ENCODE measurements at regions not wholly inside any gene's neighbourhood (a gene's known extent, or its start where the extent isn't known, plus 50 kb on each side); places are given as distances from the start of the nearest gene placed in this dataset.

DNA sequence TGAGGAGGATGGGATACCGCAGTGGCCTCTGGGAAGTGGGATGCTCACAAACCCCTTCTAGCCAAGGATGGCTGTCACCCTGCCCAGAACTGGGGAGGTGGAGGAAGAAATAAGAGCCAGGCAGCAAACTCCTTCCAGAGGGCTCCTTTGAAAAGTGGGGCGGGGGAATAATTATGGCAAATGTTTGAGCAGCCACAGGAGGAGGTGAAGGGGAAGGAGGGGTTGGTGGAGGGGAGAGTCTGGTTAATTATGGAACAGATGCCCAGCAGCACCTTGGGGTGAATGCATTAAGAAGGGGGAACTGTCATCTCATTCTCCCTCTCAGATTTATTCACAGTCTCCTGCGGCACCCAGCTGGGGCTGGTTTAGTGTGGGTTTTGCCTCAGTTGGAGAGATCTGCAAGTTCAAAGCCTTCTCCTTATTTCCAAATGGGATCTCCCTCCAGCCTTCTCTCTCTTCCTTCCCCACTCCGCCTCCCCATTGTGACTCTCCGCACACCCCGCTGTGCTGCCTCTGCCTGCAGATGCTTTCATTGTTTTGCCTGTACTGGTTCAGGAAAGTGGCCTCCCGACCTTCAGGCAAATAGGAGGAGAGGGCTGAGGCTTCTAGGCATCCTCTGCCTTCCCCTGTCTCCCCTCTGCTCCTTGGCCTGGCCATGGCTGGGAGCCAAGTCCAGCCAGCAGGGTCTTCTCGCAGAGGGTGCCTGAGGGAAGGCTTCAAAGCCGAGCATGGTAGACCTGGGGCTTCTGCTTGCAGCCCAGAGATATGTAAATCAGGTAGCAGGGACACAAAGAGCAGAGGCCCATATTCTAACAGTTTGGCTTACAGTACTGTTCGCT, 457.2 kb upstream of the MEX3C start:
- no peak for DNase-seq

DNA sequence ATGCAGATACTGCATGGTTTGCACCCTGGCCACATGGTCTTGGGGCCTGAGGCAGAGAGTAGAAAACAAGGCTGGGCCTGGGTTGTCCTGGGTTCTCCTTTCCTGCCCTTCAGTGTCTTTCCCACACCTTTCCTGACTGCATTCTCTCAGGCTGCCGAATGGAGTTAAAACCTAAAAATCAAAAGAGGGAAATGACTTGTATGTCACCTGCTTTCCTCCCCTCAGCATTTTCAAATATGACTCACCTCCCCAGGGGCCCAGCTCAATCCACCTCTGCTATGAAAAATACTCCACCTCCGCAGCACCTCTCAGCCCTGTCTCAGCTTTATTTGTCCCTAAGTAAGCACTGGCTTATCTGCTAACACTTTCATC, 457.8 kb upstream of the MEX3C start:
- DNase-seq = no peak

DNA sequence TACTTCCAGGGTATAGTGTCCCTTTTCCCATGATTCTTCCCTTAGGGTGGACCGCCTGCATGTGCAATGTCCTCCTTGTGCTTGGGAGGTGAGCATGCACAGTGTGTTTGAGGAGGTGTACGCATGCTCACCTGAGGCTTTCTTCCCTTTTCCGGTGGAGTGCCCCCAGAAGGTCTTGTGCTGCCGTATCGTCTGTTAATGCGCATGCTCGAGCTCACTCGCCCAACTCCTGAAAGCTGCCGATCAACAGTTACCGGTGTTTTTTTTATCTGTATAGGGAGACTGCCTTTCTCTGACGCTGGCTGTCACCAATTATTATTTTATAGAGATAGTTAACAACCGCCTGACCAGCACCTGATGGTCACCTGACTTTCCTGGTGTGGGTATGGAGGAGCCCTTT, 458.8 kb upstream of the MEX3C start:
- DNase-seq = no peak

DNA sequence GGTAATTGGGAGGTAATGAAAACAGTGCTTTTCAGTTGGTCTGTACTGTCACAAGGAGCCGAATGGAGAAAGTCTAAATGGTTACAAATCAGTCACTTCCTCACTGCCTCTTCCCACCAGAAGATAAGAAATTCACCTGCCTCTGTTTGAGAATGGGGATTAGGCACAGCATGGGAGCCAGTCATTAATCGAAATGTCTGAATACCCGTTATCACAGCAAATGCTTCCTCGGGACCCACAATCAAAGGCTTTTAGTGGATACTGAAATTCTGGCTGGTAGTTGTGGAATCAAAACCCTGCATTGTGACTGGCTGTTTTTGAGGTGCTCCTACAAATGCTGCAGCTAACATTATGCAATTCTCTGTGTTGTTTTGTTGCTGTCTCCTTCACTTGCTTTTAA, 461.0 kb upstream of the MEX3C start:
- DNase-seq = no peak

DNA sequence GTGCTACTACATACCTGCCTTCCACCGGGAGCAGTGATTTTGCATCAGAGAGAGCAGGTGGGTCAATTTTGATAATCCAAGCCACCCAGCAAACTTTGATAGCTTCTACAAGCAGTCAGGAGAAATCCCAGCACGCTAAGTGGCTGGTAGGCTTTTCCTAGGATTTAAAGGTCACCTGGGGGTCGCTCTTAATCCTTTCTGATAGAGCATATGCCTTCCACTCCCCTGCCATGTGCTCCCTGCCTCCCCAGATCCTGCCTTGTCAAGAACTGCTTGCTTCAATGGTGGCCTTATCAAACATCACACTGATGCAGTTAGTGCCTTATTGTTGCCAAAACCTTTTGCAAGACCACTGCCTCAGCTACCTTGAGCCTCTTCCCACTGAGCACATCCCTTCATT, 462.3 kb upstream of the MEX3C start:
- DNase-seq = no peak

DNA sequence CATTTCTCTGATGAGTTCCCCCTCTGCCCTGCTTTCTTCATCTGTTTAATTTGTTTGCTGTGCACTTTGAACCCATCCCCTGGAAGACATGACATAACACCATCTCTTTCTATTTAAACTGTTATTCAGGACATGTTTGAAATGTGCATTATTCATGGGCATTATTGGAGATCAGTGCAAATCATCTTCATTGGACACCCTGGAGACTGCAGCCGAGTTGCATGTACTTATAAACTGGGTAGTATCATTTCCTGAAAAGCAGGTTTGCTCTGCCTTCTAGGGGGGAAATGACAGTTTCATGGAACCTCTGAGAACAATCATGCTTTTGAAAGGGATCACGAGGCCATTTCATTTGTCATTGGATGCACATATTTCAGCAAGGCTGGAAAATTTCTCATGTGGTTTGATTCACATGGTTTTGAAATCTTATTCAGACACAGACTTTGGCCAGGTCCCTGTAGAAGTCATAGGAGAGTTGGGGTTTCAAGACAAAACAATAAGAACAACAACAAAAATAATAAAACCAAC, 462.8 kb upstream of the MEX3C start:
- peak; percentile 9 for DNase-seq

DNA sequence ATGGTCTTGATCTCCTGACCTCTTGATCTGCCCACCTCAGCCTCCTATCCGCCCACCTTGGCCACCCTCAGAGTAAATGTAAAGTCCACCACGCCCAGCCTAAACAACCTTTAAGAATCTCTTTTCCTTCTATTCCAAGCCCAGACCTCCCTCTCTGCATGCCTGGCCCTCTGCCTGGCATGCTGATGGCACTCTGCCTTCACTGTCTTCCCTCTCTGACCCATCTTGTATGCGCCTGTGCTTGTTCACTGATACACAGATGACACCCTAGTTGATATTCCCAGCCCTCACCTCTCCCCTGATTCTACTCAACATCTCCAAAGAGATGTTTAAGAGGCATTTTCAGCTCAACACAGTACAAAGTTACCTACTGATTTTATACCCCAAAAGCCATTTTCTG, 466.8 kb upstream of the MEX3C start:
- no peak for DNase-seq

DNA sequence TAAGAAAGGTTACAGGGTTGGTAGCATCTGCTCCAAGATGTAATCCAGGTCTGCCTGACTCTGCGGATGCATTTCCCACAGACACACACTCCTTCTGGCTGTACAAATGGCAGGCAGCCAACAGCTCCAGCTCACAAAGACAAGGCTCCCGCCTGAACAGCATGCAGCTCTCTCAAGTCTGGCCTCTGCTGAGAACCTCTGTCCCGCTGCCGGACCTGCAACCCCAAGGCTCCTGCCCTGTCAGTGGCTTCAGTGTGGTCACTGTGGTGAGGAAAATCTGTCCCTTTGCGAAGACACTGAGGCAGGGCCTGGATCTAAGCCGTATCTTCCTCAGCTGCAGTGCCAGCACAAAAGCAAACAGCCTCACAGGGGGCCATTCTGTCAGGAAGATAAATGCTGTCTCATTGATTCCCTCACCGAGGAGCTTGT, 469.3 kb upstream of the MEX3C start:
- DNase-seq = no peak

DNA sequence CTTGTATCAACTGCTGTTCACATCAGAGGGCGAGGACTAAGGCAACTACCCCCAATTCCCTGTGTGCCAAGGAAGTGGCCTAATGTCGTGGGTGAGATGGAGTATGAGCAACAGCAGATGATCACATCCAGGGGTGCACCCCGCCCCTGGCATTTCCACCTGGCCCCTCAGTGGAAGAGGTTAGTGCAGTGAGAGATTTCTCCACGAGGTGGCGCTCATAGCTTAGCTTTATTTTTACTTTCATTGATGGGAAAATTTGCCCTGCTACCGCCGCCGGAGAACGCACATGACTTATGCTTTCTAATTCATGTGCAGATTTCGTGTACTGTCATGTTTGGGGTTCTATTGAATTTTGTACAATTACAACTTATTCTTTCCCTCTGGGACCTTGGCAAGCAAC, 470.6 kb upstream of the MEX3C start:
- DNase-seq = peak; percentile 18

DNA sequence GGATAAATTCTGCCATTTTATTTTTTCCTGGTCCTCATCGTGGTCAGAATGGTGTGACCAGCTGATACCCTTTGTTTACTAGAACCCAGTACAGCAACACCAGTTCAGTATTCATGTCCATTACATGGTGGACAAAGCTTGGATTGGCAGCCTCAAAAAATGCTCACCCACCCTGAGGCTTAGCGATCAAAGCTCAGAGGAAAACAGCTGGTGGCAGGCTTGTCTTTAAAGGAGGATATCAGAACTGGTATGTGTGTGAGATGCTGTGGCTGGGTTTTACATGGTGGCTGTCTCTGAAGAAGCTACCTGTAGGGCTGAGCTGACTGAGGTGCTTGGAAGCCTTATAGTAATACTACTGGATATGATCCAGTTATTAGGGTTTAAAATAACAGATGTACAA, 471.1 kb upstream of the MEX3C start:
- no peak for DNase-seq

DNA sequence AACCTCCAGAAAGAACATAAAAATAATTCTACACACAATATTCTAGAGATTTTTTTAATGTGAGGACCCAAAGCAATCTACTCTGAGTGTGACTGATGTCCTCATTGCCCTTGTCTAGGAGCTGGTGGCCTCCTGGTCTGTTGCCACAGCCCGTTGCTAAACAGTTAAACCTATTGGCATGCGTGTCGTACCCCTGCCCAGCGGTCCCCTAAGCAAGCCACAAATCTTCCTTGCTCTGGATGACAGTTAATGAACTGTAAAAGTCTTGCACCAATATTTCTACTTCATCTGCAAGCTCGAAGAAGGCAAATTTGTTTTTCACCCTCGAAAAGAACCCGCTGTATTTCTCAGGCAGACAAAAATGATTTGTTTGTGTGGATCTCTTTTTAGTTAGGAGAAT, 489.1 kb upstream of the MEX3C start:
- no peak for DNase-seq

DNA sequence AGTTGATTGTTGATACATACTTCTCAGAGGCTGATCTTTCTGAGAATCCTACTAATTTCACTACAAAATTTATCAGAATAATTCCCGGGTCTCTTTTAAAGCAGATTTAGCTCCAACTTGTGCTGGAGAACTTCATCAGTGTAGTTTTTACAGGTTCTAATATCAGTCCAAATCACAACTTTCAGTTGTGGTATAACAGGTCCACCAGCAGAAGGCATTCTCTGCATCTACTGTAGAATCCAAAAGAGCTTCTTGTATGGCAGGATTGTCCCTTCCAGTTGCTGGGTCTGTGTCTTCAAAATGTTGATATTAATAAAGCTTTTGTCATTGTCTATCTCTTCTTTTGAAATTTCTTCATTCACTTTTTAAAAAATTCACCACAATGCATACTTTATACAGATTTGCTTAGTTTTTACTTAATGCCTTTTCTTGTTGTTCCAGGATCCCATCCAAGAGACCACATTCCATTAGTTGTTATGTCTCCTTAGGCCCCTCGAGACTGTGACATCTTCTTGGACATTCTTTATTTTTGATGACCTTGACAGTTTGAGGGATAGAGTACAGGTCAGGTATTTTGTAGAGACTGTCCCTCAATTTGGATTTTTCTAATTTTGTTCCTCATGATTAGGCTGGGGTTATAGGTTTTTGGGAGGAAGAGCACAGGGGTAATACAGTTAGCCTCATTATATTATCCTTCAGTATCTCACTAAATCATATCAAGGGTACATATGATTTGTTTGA, 490.5 kb upstream of the MEX3C start:
- no peak for DNase-seq

DNA sequence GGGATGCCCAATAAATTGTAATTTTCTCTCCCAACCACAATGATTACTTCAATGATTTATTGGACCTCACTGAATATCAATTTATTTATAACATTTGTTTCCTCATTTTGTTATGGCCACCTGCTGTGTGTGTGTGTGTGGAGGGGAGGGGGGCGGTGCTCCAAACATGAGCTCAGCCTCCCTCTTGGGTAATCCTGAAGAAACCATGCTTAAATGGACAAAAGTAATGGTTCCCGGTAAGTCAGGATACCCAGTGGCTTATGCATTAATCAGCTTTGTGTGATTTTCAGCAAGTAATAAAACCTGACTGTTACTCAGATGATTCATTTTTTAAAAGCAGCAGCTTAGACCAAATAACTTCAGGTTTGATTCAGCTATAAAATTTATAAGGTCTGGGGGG, 495.1 kb upstream of the MEX3C start:
- no peak for DNase-seq

DNA sequence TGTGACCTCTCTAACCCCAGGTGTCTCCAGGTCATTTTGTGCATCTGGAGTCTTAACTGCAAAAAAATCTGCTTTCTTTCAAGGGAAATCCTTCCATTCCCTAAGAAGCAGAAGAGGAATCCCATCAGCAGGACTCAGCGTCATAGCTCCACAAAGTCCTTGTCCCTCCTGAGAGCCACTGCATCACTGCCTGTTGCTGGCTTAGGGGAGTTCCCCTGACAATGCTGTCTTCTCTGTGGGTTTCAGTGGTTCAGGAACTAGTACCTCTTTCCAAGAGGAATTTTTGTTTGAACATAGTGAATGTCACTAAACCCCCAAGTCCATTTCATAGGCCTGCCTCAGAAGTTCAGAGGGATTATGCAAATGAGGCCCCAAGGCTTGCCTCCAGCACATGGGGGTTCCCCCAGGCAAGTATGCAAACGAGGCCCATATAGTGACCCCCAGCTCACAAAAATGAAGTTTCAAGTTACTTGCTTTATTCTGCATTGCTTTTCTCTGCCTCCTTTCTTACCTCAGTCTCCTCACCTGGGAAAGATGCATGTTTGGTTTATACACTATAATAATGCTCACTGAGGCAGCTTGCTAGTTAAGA, 513.9 kb upstream of the MEX3C start:
- DNase-seq = no peak

DNA sequence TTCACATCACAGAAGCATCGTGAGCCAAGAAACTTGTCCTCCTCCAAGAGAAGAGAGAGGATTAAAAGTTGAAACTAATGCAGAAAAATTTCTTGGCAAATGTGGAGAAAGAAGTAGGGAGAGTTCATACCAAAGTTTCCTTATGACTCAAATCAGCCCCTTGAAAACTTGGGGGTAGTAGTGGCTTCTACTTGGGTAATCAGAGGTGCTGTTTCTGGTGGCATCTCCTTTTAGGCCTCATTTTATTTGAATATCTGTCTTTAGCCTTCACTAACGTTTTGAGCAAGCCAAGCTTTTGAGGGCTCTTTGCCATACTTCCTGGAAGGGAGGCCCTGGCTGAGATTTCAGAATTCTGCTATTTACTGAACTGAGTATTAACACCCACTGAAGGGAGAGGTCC, 515.3 kb upstream of the MEX3C start:
- DNase-seq = no peak

DNA sequence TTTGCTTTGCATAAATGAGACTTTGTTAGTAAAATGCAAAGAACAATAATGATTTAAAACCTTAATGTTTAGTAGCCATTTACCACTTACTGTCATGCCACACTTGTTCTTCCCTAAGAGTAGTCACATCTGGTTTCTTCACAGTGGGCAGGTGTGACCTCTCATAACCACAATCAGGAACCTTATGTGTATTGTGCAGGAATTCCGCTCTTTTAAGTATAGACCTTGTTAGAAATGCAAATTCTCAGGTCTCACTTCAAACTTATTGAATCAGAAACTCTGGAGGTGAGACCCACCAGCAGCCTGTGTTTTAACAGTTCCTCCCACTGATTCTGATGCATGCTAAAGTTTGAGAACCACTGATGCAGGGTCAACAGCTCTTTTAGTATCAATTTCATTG, 518.8 kb upstream of the MEX3C start:
- no peak for DNase-seq

DNA sequence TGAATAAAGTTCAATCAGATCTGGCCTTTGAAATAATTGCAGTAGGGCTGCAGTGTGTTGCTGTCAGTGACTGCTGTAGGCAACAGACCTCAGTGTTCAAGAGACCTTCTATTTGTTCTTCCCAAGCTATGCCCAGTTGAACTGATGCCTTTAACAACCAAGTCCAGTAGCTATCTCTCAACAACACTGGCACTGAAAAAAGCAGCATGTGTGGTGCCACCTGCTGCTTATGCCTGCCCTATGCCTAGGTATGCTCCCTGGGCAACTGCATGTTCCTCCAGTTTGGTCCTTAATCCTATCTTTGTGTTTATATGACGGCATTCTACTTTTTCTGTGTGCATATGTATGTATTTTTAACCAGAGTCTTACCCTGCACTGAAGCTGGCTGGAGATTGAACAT, 523.9 kb upstream of the MEX3C start:
- DNase-seq = no peak

DNA sequence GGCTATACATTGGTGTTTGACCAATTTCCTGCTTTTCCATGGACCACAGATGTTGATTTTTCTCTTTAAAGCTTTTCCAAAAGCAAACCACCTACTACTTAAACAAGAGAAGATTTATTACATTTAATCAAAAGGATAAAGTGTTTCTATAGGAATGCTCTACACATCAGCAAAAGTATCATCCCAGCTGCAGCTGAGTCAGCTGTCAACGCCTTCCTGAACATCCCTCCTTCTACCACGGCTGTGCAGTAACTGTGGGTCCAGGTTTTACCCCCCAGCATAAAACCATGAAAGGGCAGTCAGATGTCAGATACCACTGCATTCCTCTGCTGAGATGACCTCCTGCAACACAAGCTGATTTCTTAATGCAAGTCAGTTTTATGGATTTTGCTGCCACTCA, 524.5 kb upstream of the MEX3C start:
- no peak for DNase-seq

DNA sequence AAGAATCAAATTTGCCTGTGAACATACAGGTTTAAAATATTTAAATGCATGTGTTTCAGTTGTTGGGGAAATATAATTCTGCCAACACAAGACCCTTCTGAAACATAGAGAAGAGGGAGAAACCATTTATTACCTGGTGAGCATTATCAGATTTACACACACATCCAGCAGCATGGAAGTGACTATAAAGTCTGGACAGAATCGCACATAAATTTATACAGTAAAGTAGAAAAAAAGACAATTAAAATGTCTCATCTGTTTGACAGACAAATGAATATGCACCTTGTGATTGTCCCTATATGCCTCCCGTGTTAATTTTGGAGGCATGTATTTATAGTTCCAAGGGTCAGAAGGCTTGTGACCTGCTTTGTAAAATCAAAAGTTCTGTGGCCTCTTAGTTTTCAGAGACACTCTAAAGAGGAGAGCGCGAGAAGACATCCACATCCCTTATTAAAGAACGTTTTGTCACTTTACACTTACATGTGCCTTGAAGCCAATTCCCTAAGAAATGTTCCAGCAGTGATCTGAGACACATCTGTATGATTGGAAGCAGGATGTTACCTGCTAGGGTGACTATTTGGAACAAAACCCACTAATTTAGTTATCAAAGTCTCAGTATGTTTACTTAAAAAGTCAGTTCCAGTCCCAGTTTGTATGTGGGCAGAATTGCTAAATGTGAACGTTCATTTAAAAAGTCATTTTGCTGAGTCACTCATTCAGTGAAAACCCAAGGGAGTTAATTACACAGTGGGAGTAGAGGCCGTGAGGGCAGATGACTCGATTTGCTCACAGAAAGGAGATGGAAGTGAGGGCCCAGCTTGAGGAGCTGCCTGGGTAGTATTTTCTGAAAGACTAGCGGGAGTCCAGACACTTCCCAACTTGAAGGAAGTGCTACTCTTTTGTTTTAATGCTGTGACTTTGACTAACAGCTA, 527.6 kb upstream of the MEX3C start:
- peak; percentile 65 for DNase-seq

DNA sequence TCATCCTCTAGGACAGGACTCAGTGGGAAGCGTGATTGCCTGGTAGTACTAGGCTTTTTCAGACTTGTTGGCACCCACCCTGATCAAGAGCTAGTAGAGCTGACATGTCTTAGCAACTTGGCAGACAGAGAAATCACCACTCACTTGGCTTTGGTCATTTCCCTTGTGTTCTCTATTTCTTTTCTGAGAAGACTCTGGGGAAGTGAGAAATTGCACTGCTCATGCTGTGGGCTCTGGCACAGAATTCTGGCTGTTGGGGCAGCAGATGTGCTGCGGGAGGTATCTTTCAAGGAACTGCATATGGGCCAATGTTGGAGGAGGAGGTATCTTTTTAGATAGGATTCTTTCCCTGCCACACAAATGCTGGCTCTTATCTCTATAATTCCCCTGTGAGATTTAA, 529.1 kb upstream of the MEX3C start:
- DNase-seq = peak; percentile 78

DNA sequence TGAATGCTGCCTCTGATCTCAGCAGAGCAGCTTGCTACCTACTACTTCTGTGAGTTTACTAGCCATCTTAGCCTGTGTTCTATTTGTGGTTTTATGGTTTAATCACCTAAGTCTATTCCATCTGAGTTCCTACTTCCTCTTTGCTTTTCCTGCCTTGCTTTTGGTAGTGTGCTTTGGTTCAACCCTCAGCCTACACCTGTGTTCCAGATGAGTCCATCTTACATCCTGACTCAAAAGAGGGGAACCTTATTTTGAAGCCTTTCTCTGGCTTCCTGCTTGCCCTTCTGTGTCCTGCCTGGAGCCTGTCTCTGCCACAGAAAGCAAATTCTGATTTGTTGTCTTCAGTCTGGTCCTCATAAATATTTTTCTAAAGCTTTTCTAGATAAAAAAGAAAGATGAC, 530.3 kb upstream of the MEX3C start:
- DNase-seq = peak; percentile 19

DNA sequence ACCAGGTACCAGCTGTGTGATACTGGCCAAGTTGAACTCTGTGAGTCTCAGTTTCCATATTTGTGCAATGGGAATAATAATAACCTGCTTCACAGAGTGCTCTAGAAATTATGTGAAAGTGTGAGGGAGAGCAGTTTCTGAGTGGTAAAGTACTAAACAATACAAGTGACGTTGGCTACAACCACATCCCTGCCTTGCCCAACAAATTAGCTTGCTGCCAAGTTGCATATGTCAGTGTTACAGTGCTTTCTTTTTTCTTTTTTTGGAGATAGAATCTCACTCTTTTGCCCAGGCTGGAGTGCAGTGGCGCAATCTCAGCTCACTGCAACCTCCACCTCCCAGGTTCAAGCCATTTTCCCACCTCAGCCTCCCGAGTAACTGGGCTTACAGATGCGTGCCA, 533.6 kb upstream of the MEX3C start:
- DNase-seq = no peak

DNA sequence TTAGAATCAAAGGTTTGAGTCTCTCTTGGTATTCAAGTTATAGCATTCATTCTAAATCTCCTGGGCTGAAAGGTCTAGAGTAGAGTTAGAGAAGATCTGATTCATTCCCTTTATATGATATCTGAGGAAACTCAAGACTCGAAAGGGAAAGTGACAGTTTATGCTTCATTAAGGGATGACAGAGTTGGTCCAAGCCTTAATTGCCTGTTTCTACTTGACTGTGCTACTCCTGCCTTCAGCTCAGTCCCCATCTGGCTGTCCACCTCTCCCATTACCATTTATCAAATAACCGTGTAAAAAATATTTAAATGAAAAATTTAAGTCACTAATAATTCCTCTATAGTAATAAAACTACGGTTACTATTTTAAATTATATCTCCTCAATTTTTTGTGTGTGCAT, 537.1 kb upstream of the MEX3C start:
- DNase-seq = no peak

Measured in MV-4-11 (cell line).